WTC11 (cell line): ENCODE measurements at regions not wholly inside any gene's neighbourhood (a gene's known extent, or its start where the extent isn't known, plus 50 kb on each side); places are given as distances from the start of the nearest gene placed in this dataset.

Source experiments
- ATF1 ChIP-seq: sonication (generic); formaldehyde crosslinking; IDR thresholded peaks from 2 replicates; pipeline ENCODE4 v1.8.1; 2023; ENCODE audit warnings: mild to moderate bottlenecking, moderate library complexity, missing genetic modification reagents
- CBFB ChIP-seq: sonication (generic); formaldehyde crosslinking; IDR thresholded peaks from 2 replicates; pipeline ENCODE4 v1.8.1; 2022; ENCODE audit warnings: mild to moderate bottlenecking, low read depth, missing genetic modification reagents
- ELF4 ChIP-seq: sonication (generic); formaldehyde crosslinking; IDR thresholded peaks from 2 replicates; pipeline ENCODE4 v1.8.1; 2022; ENCODE audit warnings: low read depth, mild to moderate bottlenecking, moderate library complexity, missing genetic modification reagents
- JUN ChIP-seq: sonication (generic); formaldehyde crosslinking; IDR thresholded peaks from 2 replicates; pipeline ENCODE4 v1.8.0; 2023; ENCODE audit warnings: mild to moderate bottlenecking, missing genetic modification reagents
- NR3C1 ChIP-seq: sonication (generic); formaldehyde crosslinking; conservative IDR thresholded peaks from 2 replicates; pipeline ENCODE4 v1.8.1; 2023; ENCODE audit warnings: low read depth, mild to moderate bottlenecking, missing genetic modification reagents
- SP1 ChIP-seq: sonication (generic); formaldehyde crosslinking; conservative IDR thresholded peaks from 2 replicates; pipeline ENCODE4 v1.8.1; 2022; ENCODE audit warnings: missing genetic modification reagents
- ZNF423 ChIP-seq: fragments of 250-450 bp; sonication (Bioruptor Pico); IDR thresholded peaks from 2 replicates; pipeline ENCODE4 v2.1.2; 2022; ENCODE audit warnings: mild to moderate bottlenecking, moderate library complexity
- TF ChIP-seq, protein P1 (sequence below): fragments of 200-600 bp; IDR thresholded peaks from 2 replicates; pipeline ENCODE4 v1.8.0; 2022; ENCODE audit warnings: antibody characterized with exemption
- TF ChIP-seq, protein P2 (sequence below): sonication (generic); formaldehyde crosslinking; IDR thresholded peaks from 2 replicates; pipeline ENCODE4 v1.8.1; 2022; ENCODE audit warnings: low read depth, missing genetic modification reagents, borderline replicate concordance
- TF ChIP-seq, protein P3 (sequence below): sonication (generic); formaldehyde crosslinking; IDR thresholded peaks from 2 replicates; pipeline ENCODE4 v1.8.1; 2022; ENCODE audit warnings: mild to moderate bottlenecking, missing genetic modification reagents, moderate library complexity, borderline replicate concordance
- TF ChIP-seq, protein P4 (sequence below): sonication (generic); formaldehyde crosslinking; IDR thresholded peaks from 2 replicates; pipeline ENCODE4 v1.8.0; 2023; ENCODE audit warnings: mild to moderate bottlenecking, missing genetic modification reagents
- TF ChIP-seq, protein P5 (sequence below): sonication (generic); formaldehyde crosslinking; conservative IDR thresholded peaks from 2 replicates; pipeline ENCODE4 v1.8.1; 2023; ENCODE audit warnings: mild to moderate bottlenecking, low read depth, missing genetic modification reagents, moderate library complexity
- TF ChIP-seq, protein P6 (sequence below): sonication (generic); formaldehyde crosslinking; IDR thresholded peaks from 2 replicates; pipeline ENCODE4 v1.8.1; 2022; ENCODE audit warnings: mild to moderate bottlenecking, moderate library complexity, missing genetic modification reagents
- TF ChIP-seq, protein P7 (sequence below): fragments of 250-450 bp; sonication (Bioruptor Pico); IDR thresholded peaks from 2 replicates; pipeline ENCODE4 v2.1.2; 2022; ENCODE audit warnings: mild to moderate bottlenecking, moderate library complexity

DNA sequence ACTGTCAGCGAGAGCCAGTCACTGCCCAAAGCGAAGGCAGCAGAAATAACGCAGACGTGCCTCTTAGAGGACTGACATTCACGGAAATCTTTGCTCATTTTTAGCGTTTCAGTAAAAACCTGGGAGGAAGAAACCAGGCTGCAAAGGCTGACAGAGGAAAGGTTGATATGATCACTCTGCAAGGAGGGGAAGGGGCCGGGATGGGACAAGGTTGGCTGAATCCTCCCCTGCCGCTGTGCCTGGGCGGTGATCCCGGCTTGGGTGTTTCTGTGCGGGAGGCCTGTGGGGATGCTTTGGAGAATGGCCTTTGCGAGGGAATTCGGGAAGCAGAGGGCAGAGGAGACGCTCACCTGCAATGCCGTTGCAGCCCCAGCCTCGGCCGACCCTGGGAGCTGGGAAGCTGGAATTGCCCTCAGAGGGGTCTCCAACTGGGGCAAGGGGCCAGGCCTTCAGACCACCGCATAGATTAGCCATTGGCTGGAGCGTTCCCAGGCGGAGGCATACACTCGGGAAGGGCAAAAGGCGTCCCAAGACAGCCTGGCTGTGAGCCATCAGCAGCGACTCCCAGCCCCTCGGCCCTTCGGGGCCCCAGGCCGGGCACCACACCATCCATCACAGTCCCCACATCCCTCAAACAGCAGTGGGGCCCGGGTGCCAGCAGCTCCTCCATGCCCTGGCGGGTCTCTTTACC is 111.7 kb upstream of the GPC1 start:
- TF ChIP-seq ELF4 (CRISPR knock-in tag) (no peak), SP1 (no peak), NR3C1 (CRISPR knock-in tag) (no peak), JUN (CRISPR knock-in tag) (no peak), ATF1 (CRISPR knock-in tag) (no peak), ZNF423 (CRISPR knock-in tag) (no peak), CBFB (CRISPR knock-in tag) (no peak)
- TF ChIP-seq, protein P1, sequence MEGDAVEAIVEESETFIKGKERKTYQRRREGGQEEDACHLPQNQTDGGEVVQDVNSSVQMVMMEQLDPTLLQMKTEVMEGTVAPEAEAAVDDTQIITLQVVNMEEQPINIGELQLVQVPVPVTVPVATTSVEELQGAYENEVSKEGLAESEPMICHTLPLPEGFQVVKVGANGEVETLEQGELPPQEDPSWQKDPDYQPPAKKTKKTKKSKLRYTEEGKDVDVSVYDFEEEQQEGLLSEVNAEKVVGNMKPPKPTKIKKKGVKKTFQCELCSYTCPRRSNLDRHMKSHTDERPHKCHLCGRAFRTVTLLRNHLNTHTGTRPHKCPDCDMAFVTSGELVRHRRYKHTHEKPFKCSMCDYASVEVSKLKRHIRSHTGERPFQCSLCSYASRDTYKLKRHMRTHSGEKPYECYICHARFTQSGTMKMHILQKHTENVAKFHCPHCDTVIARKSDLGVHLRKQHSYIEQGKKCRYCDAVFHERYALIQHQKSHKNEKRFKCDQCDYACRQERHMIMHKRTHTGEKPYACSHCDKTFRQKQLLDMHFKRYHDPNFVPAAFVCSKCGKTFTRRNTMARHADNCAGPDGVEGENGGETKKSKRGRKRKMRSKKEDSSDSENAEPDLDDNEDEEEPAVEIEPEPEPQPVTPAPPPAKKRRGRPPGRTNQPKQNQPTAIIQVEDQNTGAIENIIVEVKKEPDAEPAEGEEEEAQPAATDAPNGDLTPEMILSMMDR: no peak
- TF ChIP-seq, protein P2, sequence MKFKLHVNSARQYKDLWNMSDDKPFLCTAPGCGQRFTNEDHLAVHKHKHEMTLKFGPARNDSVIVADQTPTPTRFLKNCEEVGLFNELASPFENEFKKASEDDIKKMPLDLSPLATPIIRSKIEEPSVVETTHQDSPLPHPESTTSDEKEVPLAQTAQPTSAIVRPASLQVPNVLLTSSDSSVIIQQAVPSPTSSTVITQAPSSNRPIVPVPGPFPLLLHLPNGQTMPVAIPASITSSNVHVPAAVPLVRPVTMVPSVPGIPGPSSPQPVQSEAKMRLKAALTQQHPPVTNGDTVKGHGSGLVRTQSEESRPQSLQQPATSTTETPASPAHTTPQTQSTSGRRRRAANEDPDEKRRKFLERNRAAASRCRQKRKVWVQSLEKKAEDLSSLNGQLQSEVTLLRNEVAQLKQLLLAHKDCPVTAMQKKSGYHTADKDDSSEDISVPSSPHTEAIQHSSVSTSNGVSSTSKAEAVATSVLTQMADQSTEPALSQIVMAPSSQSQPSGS (CRISPR knock-in tag): no peak
- TF ChIP-seq, protein P3, sequence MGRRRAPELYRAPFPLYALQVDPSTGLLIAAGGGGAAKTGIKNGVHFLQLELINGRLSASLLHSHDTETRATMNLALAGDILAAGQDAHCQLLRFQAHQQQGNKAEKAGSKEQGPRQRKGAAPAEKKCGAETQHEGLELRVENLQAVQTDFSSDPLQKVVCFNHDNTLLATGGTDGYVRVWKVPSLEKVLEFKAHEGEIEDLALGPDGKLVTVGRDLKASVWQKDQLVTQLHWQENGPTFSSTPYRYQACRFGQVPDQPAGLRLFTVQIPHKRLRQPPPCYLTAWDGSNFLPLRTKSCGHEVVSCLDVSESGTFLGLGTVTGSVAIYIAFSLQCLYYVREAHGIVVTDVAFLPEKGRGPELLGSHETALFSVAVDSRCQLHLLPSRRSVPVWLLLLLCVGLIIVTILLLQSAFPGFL (CRISPR knock-in tag): no peak
- TF ChIP-seq, protein P4, sequence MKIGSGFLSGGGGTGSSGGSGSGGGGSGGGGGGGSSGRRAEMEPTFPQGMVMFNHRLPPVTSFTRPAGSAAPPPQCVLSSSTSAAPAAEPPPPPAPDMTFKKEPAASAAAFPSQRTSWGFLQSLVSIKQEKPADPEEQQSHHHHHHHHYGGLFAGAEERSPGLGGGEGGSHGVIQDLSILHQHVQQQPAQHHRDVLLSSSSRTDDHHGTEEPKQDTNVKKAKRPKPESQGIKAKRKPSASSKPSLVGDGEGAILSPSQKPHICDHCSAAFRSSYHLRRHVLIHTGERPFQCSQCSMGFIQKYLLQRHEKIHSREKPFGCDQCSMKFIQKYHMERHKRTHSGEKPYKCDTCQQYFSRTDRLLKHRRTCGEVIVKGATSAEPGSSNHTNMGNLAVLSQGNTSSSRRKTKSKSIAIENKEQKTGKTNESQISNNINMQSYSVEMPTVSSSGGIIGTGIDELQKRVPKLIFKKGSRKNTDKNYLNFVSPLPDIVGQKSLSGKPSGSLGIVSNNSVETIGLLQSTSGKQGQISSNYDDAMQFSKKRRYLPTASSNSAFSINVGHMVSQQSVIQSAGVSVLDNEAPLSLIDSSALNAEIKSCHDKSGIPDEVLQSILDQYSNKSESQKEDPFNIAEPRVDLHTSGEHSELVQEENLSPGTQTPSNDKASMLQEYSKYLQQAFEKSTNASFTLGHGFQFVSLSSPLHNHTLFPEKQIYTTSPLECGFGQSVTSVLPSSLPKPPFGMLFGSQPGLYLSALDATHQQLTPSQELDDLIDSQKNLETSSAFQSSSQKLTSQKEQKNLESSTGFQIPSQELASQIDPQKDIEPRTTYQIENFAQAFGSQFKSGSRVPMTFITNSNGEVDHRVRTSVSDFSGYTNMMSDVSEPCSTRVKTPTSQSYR (CRISPR knock-in tag): no peak
- TF ChIP-seq, protein P5, sequence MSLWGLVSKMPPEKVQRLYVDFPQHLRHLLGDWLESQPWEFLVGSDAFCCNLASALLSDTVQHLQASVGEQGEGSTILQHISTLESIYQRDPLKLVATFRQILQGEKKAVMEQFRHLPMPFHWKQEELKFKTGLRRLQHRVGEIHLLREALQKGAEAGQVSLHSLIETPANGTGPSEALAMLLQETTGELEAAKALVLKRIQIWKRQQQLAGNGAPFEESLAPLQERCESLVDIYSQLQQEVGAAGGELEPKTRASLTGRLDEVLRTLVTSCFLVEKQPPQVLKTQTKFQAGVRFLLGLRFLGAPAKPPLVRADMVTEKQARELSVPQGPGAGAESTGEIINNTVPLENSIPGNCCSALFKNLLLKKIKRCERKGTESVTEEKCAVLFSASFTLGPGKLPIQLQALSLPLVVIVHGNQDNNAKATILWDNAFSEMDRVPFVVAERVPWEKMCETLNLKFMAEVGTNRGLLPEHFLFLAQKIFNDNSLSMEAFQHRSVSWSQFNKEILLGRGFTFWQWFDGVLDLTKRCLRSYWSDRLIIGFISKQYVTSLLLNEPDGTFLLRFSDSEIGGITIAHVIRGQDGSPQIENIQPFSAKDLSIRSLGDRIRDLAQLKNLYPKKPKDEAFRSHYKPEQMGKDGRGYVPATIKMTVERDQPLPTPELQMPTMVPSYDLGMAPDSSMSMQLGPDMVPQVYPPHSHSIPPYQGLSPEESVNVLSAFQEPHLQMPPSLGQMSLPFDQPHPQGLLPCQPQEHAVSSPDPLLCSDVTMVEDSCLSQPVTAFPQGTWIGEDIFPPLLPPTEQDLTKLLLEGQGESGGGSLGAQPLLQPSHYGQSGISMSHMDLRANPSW: no peak
- TF ChIP-seq, protein P6, sequence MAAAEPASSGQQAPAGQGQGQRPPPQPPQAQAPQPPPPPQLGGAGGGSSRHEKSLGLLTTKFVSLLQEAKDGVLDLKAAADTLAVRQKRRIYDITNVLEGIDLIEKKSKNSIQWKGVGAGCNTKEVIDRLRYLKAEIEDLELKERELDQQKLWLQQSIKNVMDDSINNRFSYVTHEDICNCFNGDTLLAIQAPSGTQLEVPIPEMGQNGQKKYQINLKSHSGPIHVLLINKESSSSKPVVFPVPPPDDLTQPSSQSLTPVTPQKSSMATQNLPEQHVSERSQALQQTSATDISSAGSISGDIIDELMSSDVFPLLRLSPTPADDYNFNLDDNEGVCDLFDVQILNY: no peak
- TF ChIP-seq, protein P7, sequence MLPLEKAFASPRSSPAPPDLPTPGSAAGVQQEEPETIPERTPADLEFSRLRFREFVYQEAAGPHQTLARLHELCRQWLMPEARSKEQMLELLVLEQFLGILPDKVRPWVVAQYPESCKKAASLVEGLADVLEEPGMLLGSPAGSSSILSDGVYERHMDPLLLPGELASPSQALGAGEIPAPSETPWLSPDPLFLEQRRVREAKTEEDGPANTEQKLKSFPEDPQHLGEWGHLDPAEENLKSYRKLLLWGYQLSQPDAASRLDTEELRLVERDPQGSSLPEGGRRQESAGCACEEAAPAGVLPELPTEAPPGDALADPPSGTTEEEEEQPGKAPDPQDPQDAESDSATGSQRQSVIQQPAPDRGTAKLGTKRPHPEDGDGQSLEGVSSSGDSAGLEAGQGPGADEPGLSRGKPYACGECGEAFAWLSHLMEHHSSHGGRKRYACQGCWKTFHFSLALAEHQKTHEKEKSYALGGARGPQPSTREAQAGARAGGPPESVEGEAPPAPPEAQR (CRISPR knock-in tag): no peak
